ENCODE measurements at regions not wholly inside any gene's neighbourhood (a gene's known extent, or its start where the extent isn't known, plus 50 kb on each side); places are given as distances from the start of the nearest gene placed in this dataset.

- TF ChIP-seq, protein P1, sequence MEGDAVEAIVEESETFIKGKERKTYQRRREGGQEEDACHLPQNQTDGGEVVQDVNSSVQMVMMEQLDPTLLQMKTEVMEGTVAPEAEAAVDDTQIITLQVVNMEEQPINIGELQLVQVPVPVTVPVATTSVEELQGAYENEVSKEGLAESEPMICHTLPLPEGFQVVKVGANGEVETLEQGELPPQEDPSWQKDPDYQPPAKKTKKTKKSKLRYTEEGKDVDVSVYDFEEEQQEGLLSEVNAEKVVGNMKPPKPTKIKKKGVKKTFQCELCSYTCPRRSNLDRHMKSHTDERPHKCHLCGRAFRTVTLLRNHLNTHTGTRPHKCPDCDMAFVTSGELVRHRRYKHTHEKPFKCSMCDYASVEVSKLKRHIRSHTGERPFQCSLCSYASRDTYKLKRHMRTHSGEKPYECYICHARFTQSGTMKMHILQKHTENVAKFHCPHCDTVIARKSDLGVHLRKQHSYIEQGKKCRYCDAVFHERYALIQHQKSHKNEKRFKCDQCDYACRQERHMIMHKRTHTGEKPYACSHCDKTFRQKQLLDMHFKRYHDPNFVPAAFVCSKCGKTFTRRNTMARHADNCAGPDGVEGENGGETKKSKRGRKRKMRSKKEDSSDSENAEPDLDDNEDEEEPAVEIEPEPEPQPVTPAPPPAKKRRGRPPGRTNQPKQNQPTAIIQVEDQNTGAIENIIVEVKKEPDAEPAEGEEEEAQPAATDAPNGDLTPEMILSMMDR (IDR thresholded peaks at IDR 0.05) = no peak
- TF ChIP-seq EZH2 (IDR thresholded peaks at IDR 0.05; ENCODE audit: borderline replicate concordance, insufficient read depth, low read depth, low read length, poor library complexity, severe bottlenecking) = no peak
Observed at GRCh38 chr16:8374586-8375231, 215.6 kb downstream of the TMEM114 start.
